Fibroblast of the aortic adventitia (primary cell): ENCODE measurements at regions not wholly inside any gene's neighbourhood (a gene's known extent, or its start where the extent isn't known, plus 50 kb on each side); places are given as distances from the start of the nearest gene placed in this dataset.

Experiments
- DNase-seq: peaks from one replicate; pipeline ENCODE4 v3.0.0-alpha.2; 2010; ENCODE audit warnings: low read depth
- H3K4me3 ChIP-seq: 2 replicates; pipeline ENCODE4 v1.5.1; 2011; ENCODE audit warnings: low read depth, mild to moderate bottlenecking, control low read depth, low read length, moderate library complexity
- TF ChIP-seq, protein P1 (sequence below): IDR thresholded peaks from 2 replicates; pipeline ENCODE4 v1.5.1; 2011; ENCODE audit warnings: mild to moderate bottlenecking, low read length, control low read depth, inconsistent platforms; ENCODE audit not compliant: insufficient read depth

DNA sequence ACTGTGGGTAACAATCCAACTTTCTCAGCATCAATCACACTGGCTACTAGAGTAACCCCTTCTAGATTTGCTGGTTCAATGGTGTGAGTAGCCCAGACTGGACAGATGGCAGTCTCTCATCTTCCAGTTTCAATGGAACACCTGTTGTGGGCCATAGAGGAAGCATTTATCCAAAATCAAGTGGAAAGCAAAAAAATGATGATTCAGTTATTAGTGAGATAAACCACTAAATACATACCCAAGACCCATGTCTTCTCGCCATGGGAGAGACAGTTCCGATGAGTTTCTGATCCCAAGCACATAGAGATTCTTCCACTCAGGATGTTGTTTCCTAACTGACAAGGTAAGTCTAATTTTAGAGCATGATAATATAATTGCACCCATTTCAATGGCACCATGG, 194.0 kb downstream of the IRS1 start:
- TF ChIP-seq, protein P1, sequence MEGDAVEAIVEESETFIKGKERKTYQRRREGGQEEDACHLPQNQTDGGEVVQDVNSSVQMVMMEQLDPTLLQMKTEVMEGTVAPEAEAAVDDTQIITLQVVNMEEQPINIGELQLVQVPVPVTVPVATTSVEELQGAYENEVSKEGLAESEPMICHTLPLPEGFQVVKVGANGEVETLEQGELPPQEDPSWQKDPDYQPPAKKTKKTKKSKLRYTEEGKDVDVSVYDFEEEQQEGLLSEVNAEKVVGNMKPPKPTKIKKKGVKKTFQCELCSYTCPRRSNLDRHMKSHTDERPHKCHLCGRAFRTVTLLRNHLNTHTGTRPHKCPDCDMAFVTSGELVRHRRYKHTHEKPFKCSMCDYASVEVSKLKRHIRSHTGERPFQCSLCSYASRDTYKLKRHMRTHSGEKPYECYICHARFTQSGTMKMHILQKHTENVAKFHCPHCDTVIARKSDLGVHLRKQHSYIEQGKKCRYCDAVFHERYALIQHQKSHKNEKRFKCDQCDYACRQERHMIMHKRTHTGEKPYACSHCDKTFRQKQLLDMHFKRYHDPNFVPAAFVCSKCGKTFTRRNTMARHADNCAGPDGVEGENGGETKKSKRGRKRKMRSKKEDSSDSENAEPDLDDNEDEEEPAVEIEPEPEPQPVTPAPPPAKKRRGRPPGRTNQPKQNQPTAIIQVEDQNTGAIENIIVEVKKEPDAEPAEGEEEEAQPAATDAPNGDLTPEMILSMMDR, result no peak
- no peak overlapping the region for H3K4me3 ChIP-seq
- no peak for DNase-seq

- TF ChIP-seq, protein P1, result no peak
- DNase-seq, result no peak
These were observed 196.0 kb downstream of the IRS1 start for GRCh38 chr2:226603606-226604005.

DNA sequence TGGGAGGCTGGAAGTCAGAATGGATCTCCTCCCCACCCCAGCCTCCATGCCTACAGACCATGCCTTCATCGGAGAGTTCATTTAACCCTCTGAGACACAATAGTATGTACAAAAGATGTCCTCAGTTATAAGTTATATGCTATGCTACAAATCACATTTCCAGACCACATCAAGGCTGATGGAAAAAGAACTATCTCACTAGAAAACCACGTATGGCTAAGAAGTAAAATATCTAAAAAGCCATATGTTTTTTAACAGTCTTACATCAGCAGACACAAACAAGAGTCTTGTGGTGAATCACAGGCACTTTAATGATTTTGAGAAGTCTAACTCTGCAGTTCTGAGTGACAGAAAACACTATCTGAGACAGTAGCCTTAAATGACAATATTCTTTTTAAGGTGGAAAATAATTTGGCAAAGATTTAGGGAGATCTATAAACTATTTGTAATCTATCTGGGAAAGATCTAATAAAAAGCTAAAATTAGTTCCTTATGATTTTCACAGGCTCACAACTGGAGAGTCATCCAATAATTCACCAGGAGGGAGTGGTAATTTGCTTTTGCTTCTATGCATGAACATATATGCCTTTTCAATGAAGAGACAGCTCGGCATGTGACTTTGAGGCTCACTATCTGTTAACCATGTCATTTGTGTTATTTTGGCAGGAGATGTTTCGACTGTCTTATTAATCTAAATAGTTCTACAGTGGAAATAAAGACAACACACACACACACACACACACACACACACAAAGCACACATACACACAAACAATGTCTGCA, 197.5 kb downstream of the IRS1 start:
- TF ChIP-seq, protein P1, result no peak
- DNase-seq, result peak; percentile 29
- H3K4me3 ChIP-seq, result no peak overlapping the region

More at GRCh38 chr2:226603606-226604005, 196.0 kb downstream of the IRS1 start:
- H3K4me3 ChIP-seq, result no peak overlapping the region

GRCh38 chr2:226600802-226601201, 198.8 kb downstream of the IRS1 start:
- H3K4me3 ChIP-seq, result no peak overlapping the region
- TF ChIP-seq, protein P1, result no peak
- DNase-seq, result no peak

DNA sequence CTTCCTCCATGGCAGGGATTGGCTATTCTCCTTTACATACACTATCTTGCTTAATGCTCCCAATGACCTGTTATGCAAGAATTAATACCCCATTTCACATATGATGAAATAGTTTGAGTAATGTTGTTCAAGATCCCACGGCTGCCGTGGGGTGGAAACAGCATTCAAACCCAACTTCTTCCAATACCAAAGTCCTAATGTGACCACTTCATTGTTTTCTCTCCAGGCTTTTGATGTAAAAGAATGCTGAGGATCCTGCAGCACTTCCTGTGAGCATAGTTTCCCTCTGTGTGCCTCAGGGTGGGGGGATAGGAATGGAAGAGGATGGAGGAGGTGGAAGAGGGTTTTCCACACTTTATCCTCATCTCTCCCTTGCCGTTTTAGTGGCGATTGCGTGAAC, 199.4 kb downstream of the IRS1 start:
- TF ChIP-seq, protein P1, result no peak
- DNase-seq, result no peak
- no peak overlapping the region for H3K4me3 ChIP-seq

DNA sequence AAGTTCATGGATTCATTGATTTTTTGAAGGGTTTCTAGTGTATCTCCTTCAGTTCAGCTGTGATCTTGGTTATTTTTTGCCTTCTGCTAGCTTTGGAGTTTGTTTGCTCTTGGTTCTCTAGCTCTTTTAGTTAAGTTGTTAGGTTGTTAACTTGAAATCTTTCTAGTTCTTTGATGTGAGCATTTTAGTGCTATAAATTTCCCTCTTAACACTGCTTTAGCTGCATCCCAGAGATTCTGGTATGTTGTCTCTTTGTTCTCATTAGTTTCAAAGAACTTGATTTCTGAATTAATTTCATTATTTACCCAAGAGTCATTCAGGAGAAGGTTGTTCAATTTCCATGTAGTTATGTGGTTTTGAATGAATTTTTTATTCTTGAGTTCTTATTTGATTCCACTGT, 210.6 kb downstream of the IRS1 start:
- TF ChIP-seq, protein P1, result no peak
- no peak overlapping the region for H3K4me3 ChIP-seq
- DNase-seq, result no peak
